HG02970 (cell line): ENCODE measurements at regions not wholly inside any gene's neighbourhood (a gene's known extent, or its start where the extent isn't known, plus 50 kb on each side); places are given as distances from the start of the nearest gene placed in this dataset.
"Not testable (repeated sequence)": the region's sequence is repeated elsewhere in the genome, so short reads cannot be mapped to it uniquely, and the experiment has no call there.

Experiments used
- ATAC-seq: cut with Tn5 transposase; IDR thresholded peaks from one replicate; pipeline ENCODE4 v1.9.1; 2021; ENCODE audit warnings: mild to moderate bottlenecking, moderate library complexity, moderate number of reproducible peaks; ENCODE audit not compliant: unreplicated experiment, low FRiP score

- ATAC-seq = no peak
Observed at GRCh38 chr4:138595731-138596460, 353.7 kb upstream of the SLC7A11 start.

- ATAC-seq = no peak
Observed at GRCh38 chr4:138595171-138595570, 353.0 kb upstream of the SLC7A11 start.

DNA sequence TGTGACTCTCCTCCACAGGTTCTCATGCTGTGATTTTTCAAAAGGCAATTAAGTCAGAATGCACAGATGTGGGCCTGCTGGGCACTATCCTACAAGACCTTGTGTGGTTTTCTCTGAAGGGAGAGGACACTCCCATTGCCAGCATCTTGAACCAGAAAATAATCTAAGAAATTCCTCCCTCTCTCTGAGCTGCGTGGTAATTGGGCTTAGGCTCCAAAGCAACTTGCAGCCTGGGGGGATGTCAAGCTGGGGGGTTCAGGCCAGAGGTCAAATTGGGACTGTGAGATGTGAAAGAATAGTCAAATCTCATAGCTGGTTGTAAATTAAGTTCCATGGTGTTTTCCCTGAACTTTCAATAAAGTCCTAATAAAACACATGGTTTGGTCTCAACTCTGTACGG lies 350.6 kb upstream of the SLC7A11 start:
- ATAC-seq = no peak

DNA sequence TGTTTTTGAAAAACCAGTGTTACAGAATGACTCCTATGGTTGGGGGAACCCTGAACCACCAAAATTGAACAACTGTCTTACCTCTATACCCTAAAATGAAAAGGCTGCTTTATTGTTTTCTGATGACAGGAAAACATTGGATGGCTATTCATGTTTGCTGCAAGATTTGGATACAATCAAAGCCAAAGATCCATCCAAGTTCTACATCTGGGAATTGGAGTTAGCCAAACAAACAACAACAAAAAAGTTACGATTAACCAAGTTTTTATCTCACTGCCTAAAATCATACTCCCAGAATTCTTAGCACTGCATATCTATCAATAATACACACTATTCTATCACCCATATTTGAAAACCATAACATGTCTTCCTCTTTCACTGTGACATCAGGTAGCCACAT lies 349.7 kb upstream of the SLC7A11 start:
- ATAC-seq = no peak

DNA sequence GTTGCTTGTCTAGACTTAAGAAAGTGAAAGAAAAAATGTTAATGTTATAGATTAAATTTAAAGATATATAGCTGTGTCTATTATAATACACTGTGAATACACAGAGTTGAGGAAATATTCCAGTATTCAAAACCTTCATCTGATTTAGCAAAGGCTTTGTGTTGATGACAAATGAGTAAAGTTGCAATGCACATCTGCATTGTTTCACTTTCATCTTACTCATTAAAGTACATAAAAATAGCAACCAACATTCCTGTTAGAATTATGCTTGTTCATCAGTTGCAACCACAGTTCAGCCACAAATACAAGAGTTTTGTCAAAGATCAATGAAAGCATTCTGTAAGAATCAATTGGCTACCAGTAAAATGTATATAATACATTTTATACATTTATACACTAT lies 346.4 kb upstream of the SLC7A11 start:
- no peak for ATAC-seq

DNA sequence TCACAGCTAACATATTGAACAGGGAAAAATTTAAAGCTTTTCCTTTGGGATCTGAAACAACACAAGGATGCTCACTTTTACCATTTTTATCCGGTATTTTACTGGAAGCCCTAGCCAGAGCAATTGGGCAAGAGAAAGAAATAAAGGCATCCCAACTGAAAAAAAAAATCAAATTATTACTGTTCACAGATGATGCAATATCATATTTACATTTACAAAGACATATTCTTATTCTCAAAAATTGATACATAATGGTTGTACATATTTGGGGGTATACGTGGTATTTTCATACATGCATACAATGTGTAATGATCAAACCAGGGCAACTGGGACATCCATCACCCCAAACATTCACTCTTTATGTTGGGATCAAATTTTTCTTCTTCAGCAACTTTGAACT lies 337.0 kb upstream of the SLC7A11 start:
- no peak for ATAC-seq

- not testable (repeated sequence) for ATAC-seq
Observed at GRCh38 chr4:138577826-138578225, 335.7 kb upstream of the SLC7A11 start.

DNA sequence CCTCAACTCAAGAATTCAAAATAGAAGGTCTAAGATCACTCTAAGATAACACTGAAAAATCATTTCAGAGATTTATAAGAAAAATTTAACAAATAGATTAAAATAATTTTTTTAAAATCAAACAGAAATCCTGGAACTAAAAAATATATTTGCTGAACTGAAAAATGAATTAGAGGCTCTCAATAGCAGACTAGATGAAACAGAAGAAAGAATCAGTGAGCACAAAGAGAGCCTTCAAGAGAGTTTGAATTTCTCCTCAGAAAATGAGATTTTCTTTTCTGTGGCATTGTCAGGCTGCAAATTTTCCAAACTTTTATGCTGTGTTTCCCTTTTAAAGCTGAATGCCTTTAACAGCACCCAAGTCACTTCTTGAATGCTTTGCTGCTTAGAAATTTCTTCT lies 335.0 kb upstream of the SLC7A11 start:
- no peak for ATAC-seq

- no peak for ATAC-seq
Observed at GRCh38 chr4:138576684-138577083, 334.5 kb upstream of the SLC7A11 start.

- ATAC-seq = no peak
Observed at GRCh38 chr4:138573246-138573645, 331.1 kb upstream of the SLC7A11 start.

GRCh38 chr4:138572007-138572406 lies 329.9 kb upstream of the SLC7A11 start:
- ATAC-seq = no peak

DNA sequence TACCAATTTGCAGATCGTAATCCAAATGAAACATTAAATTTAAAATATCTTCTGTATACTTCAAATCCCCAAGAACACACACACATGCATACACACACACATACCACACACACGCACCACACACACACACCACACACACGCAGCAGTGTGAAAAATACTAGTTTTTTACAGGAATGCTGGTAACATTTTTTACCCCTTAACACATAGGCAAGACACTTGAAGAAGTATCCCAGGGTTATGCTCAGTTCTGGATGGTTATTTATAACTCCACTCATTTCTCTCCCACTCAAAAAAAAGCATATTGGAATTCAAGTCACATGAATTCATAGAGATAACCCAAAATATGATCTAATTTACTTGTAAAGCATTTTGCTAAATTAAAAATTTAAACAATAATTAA lies 325.5 kb upstream of the SLC7A11 start:
- ATAC-seq = no peak

DNA sequence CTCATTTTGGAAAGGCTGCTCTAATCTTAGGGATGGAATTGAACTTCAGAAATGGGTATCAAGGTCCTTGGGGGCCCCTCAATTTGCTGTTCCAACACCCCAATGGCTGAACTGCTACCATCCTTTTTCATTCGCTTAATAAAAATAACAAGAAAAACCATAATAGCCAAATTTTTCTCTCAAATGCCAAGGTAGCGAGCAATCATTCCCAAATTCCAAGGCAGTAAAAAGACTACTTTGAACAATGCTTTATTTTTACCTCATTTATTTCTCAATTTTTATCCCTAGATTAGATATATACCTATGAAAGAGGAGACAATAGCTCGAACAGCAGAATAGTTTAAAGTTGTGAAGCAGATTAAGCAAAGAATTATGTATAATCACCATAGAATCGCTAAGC lies 323.4 kb upstream of the SLC7A11 start:
- no peak for ATAC-seq

DNA sequence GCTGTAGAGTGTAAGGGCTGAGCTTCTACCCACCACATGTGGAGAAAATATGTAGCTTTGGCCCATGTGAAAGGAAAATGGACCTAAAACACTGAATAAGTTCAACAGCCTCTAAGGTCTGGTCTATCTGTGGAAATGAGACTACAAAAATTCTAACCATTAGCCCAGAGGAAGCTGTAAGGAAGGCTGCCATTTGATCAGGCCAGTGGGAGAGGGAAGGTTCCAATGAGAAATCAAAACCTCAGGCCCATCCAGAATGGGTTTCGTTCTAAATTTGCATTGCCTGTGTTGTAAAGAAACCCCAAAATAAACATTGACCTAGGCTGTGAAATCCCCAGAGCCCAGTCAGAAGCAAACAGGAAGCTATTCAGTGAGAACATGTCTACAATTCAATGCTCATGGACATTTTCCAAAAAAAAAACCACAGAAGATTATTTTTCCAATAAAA lies 320.4 kb upstream of the SLC7A11 start:
- ATAC-seq = no peak

GRCh38 chr4:138561906-138562305 lies 319.8 kb upstream of the SLC7A11 start:
- no peak for ATAC-seq

- ATAC-seq = no peak
Observed at GRCh38 chr4:138561276-138561880, 319.2 kb upstream of the SLC7A11 start.

GRCh38 chr4:138560448-138560847 lies 318.3 kb upstream of the SLC7A11 start:
- ATAC-seq = no peak

- ATAC-seq = no peak
Observed at GRCh38 chr4:138558886-138559285, 316.7 kb upstream of the SLC7A11 start.

DNA sequence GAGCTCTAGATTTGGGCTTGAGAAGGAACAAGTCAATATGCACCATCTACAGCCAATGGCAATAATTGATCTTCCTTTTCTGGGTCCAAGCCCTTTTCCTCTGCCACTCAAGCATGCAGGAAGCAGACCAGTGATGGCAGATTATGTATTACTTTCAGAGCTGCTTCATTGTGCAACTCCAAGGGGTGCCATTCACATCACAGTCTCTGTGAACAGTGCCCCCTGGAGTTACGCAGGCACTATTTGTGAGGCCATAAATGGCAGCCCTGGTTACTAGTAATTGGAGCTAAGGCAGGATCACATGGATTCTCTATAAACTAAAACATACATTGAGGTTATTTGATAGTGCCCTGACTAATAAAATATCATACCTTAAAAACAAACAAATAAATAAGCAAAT lies 313.4 kb upstream of the SLC7A11 start:
- ATAC-seq = peak; percentile 64

DNA sequence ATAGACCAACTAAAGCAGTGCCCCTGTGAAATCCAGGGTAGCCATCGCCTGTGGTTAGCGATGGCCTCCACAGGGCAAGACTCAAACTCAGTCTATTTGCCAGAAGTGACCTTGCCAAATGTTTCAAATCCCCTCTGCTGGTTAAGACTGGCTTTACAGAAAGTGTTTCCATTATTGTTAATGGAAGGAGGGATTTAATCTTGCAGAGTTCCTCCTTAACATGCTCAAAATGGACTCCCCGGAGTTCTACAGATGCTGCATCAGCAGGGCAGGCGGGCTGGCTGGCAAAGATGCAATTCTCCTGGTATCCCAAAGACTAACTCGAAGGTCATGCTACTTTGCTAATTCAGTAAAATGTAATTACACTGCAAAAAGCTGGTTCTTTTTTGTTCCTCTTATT lies 313.0 kb upstream of the SLC7A11 start:
- no peak for ATAC-seq

DNA sequence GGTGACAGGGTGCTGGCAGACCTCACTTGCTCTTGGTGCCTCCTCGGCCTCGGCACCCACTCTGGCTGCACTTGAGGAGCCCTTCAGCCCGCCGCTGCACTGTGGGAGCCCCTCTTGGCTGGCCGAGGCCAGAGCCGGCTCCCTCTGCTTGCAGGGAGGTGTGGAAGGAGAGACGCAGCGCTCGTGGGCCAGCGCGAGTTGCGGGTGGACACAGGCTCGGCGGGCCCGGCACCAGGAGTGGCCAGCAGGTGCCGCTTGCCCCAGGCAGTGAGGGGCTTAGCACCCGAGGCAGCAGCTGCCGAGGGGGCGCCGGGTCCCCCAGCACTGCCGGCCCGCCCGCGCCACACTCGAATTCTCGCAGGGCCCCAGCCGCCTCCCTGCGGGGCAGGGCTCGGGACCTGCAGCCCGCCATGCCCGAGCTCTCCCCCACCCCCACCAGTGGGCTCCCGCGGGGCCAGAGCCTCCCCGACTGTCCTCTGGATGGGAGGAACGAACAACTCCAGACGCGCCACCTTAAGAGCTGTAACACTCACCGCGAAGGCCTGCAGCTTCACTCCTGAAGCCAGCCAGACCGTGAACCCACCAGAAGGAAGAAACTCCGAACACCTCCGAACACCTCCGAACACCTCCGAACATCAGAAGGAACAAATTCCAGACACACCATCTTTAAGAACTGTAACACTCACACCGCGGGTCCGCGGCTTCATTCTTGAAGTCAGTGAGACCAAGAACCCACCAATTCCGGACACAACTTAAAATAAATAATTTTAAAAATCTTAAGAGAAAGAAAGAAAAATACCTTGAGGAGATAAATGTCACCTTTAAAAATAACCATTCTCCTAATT lies 311.1 kb upstream of the SLC7A11 start:
- ATAC-seq = no peak
